Panc1 (cell line): ENCODE measurements at regions not wholly inside any gene's neighbourhood (a gene's known extent, or its start where the extent isn't known, plus 50 kb on each side); places are given as distances from the start of the nearest gene placed in this dataset.

ENCODE experiments used
- POLR2AphosphoS5 ChIP-seq: IDR thresholded peaks from 2 replicates; pipeline ENCODE4 v1.6.1; 2012; ENCODE audit warnings: mild to moderate bottlenecking, low read depth, low read length, moderate library complexity
- TCF7L2 ChIP-seq: IDR thresholded peaks from 2 replicates; pipeline ENCODE4 v1.6.1; 2011; ENCODE audit warnings: mild to moderate bottlenecking, low read depth, low read length, inconsistent platforms
- TF ChIP-seq, protein P1 (sequence below): fragments of 450-650 bp; IDR thresholded peaks from 2 replicates; pipeline ENCODE4 v1.5.1; 2017; ENCODE audit warnings: mild to moderate bottlenecking
- TF ChIP-seq, protein P2 (sequence below), 2 experiments: IDR thresholded peaks; 2 replicates each; pipeline ENCODE4 v1.6.1; 2011 to 2012; ENCODE audit warnings: low read depth in 2 of 2, control low read depth in 1 of 2, low read length in 1 of 2, mild to moderate bottlenecking in 1 of 2, moderate library complexity in 1 of 2; ENCODE audit not compliant: insufficient read depth in 1 of 2

DNA sequence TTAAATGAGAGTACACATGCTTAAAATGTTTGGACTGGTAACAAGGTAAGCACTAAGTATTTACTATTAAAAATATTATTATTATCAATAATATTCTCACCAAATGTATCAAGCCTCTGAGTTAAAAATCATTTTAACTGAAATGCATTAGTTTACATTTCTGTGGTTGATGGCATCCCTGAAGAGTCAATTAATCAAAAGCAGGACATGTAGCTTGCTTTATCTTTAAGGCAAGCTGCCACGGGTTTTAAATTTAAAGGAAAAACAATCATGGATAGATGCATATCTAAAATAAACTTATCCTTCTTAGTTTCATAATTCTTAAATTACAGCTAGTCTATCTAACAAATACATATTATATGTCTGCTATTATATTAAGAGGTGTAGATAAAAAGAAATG lies 584.8 kb upstream of the INTU start:
- TF ChIP-seq TCF7L2 (no peak), POLR2AphosphoS5 (no peak)
- TF ChIP-seq, protein P1, sequence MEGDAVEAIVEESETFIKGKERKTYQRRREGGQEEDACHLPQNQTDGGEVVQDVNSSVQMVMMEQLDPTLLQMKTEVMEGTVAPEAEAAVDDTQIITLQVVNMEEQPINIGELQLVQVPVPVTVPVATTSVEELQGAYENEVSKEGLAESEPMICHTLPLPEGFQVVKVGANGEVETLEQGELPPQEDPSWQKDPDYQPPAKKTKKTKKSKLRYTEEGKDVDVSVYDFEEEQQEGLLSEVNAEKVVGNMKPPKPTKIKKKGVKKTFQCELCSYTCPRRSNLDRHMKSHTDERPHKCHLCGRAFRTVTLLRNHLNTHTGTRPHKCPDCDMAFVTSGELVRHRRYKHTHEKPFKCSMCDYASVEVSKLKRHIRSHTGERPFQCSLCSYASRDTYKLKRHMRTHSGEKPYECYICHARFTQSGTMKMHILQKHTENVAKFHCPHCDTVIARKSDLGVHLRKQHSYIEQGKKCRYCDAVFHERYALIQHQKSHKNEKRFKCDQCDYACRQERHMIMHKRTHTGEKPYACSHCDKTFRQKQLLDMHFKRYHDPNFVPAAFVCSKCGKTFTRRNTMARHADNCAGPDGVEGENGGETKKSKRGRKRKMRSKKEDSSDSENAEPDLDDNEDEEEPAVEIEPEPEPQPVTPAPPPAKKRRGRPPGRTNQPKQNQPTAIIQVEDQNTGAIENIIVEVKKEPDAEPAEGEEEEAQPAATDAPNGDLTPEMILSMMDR, result no peak
- TF ChIP-seq, protein P2, sequence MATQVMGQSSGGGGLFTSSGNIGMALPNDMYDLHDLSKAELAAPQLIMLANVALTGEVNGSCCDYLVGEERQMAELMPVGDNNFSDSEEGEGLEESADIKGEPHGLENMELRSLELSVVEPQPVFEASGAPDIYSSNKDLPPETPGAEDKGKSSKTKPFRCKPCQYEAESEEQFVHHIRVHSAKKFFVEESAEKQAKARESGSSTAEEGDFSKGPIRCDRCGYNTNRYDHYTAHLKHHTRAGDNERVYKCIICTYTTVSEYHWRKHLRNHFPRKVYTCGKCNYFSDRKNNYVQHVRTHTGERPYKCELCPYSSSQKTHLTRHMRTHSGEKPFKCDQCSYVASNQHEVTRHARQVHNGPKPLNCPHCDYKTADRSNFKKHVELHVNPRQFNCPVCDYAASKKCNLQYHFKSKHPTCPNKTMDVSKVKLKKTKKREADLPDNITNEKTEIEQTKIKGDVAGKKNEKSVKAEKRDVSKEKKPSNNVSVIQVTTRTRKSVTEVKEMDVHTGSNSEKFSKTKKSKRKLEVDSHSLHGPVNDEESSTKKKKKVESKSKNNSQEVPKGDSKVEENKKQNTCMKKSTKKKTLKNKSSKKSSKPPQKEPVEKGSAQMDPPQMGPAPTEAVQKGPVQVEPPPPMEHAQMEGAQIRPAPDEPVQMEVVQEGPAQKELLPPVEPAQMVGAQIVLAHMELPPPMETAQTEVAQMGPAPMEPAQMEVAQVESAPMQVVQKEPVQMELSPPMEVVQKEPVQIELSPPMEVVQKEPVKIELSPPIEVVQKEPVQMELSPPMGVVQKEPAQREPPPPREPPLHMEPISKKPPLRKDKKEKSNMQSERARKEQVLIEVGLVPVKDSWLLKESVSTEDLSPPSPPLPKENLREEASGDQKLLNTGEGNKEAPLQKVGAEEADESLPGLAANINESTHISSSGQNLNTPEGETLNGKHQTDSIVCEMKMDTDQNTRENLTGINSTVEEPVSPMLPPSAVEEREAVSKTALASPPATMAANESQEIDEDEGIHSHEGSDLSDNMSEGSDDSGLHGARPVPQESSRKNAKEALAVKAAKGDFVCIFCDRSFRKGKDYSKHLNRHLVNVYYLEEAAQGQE (IDR thresholded peaks at IDR 0.05; ENCODE audit: insufficient read depth in 1 of 2, low read depth in 2 of 2, low read length in 1 of 2), result no peak
